ENCODE measurements at regions not wholly inside any gene's neighbourhood (a gene's known extent, or its start where the extent isn't known, plus 50 kb on each side); places are given as distances from the start of the nearest gene placed in this dataset.

- no peak for ATAC-seq (ENCODE audit: insufficient read depth, low FRiP score)
- no peak for TF ChIP-seq CTCF (IDR thresholded peaks at IDR 0.05; ENCODE audit: control extremely low read depth, extremely low read depth)
- no peak overlapping the region for H3K27ac ChIP-seq (ENCODE audit: low read depth in 1 of 2, low read length in 1 of 2)
- H3K36me3 ChIP-seq (ENCODE audit: control insufficient read depth in 4 of 4, insufficient read depth in 4 of 4, low read length in 4 of 4) = no peaks in the 10 kb centered on the region
- H3K9ac ChIP-seq (ENCODE audit: insufficient read depth in 1 of 2, low read length in 2 of 2) = no peak overlapping the region
- peak; percentile 31 to 89 (median 86) for DNase-seq
- peaks cover 0 to 7% (median 0%) of the 10 kb centered on the region in 5 donors for H3K4me1 ChIP-seq (ENCODE audit: control insufficient read depth in 5 of 5, insufficient read depth in 5 of 5, low read length in 5 of 5)
- H3K4me3 ChIP-seq = no peak overlapping the region
- H3K27me3 ChIP-seq (ENCODE audit: control insufficient read depth in 3 of 3, insufficient read depth in 3 of 3, low read length in 2 of 3) = no peaks in the 10 kb centered on the region
- no peaks in the 10 kb centered on the region for H3K9me3 ChIP-seq (ENCODE audit: control insufficient read depth in 4 of 4, insufficient read depth in 3 of 4, low read length in 3 of 4)
- WGBS, 2 donors = 20 to 27% methylated on average over 4 of the region's 4 CpGs
Observed at GRCh38 chr14:82398256-82398655, 864.6 kb upstream of the SEL1L start.

DNA sequence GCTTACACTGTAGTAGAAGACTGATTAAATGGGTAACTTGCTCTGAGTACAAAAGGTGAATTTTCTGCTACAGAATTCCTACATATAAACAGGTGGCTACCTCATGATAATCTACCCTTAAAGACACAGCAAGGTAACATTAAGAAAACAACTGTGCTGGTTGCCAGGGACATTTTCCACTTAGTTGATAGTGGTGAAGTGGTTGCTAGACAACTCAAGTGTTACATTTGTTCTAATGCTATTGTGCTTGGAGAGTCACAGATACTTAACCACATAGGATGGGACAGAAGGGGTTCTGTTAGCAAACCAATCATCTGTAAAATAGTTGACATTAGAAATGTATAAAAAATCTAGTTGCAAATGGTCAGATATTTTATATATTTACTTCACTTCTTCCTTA, 870.3 kb upstream of the SEL1L start:
- no peak for DNase-seq
- Histone ChIP-seq H3K36me3 (ENCODE audit: control insufficient read depth in 4 of 4, insufficient read depth in 4 of 4, low read length in 4 of 4) (no peaks in the 10 kb centered on the region), H3K9ac (ENCODE audit: insufficient read depth in 1 of 2, low read length in 2 of 2) (no peak overlapping the region), H3K4me1 (ENCODE audit: control insufficient read depth in 5 of 5, insufficient read depth in 5 of 5, low read length in 5 of 5) (peaks cover 0 to 2% (median 0%) of the 10 kb centered on the region in 5 donors), H3K27ac (ENCODE audit: low read depth in 1 of 2, low read length in 1 of 2) (no peak overlapping the region), H3K9me3 (ENCODE audit: control insufficient read depth in 4 of 4, insufficient read depth in 3 of 4, low read length in 3 of 4) (peaks cover 0 to 3% (median 0%) of the 10 kb centered on the region in 4 donors), H3K4me3 (no peak overlapping the region), H3K27me3 (ENCODE audit: control insufficient read depth in 3 of 3, insufficient read depth in 3 of 3, low read length in 2 of 3) (no peaks in the 10 kb centered on the region)
- no peak for TF ChIP-seq CTCF (IDR thresholded peaks at IDR 0.05; ENCODE audit: control extremely low read depth, extremely low read depth)
- no peak for ATAC-seq (ENCODE audit: insufficient read depth, low FRiP score)

DNA sequence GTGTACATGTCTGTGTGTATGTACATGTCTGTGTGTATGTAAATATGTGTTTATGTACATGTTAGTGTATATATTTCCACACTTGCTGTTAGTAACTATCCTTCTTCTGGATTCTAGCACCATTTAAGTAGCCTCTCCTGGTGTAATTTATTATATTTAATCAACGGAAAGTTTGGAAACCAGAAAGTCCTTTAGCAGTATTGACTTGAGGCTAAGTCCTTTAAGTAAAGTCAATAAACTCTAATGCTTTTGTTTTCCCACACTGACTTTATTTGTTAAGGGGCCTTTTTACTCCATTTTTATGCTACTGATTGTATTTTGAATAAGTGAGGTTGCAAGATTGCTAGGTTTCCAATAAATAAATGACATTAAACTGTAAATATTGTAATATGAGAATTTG, 876.4 kb upstream of the SEL1L start:
- DNase-seq (no peak), ATAC-seq (ENCODE audit: insufficient read depth, low FRiP score) (no peak)
- Histone ChIP-seq H3K4me3 (no peak overlapping the region), H3K4me1 (ENCODE audit: control insufficient read depth in 5 of 5, insufficient read depth in 5 of 5, low read length in 5 of 5) (no peaks in the 10 kb centered on the region), H3K9me3 (ENCODE audit: control insufficient read depth in 4 of 4, insufficient read depth in 3 of 4, low read length in 3 of 4) (no peaks in the 10 kb centered on the region), H3K36me3 (ENCODE audit: control insufficient read depth in 4 of 4, insufficient read depth in 4 of 4, low read length in 4 of 4) (no peaks in the 10 kb centered on the region), H3K27me3 (ENCODE audit: control insufficient read depth in 3 of 3, insufficient read depth in 3 of 3, low read length in 2 of 3) (no peaks in the 10 kb centered on the region), H3K9ac (ENCODE audit: insufficient read depth in 1 of 2, low read length in 2 of 2) (no peak overlapping the region), H3K27ac (ENCODE audit: low read depth in 1 of 2, low read length in 1 of 2) (no peak overlapping the region)
- WGBS, 2 donors = 68 to 70% methylated on average over 1 of the region's 1 CpG
- no peak for TF ChIP-seq CTCF (IDR thresholded peaks at IDR 0.05; ENCODE audit: control extremely low read depth, extremely low read depth)

DNA sequence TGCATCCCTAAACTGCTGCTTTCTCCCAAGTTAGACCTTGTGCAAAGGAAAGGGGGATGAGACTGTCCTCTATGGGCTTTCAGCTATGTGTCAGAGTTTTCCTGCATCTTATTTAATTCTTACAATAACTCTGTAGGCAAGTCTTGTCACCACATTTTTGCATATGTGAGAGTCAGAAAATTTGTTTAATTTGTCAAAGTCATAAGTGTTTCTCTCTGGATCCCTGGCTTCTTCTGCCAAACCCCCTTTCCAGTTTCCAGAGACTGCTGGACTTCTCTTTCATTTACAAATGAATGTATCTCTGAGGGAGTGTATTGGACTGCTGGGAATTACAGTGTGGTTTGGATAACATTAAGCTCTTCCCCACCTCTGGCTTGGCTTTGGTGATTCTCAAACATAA, 877.6 kb upstream of the SEL1L start:
- no peaks in the 10 kb centered on the region for H3K9me3 ChIP-seq (ENCODE audit: control insufficient read depth in 4 of 4, insufficient read depth in 3 of 4, low read length in 3 of 4)
- H3K9ac ChIP-seq (ENCODE audit: insufficient read depth in 1 of 2, low read length in 2 of 2) = no peak overlapping the region
- DNase-seq (no peak), ATAC-seq (ENCODE audit: insufficient read depth, low FRiP score) (no peak)
- no peaks in the 10 kb centered on the region for H3K27me3 ChIP-seq (ENCODE audit: control insufficient read depth in 3 of 3, insufficient read depth in 3 of 3, low read length in 2 of 3)
- no peaks in the 10 kb centered on the region for H3K36me3 ChIP-seq (ENCODE audit: control insufficient read depth in 4 of 4, insufficient read depth in 4 of 4, low read length in 4 of 4)
- H3K4me1 ChIP-seq (ENCODE audit: control insufficient read depth in 5 of 5, insufficient read depth in 5 of 5, low read length in 5 of 5) = no peaks in the 10 kb centered on the region
- TF ChIP-seq CTCF (IDR thresholded peaks at IDR 0.05; ENCODE audit: control extremely low read depth, extremely low read depth) = no peak
- H3K4me3 ChIP-seq = no peak overlapping the region
- H3K27ac ChIP-seq (ENCODE audit: low read depth in 1 of 2, low read length in 1 of 2) = no peak overlapping the region
